PC-9 (cell line): ENCODE measurements at regions not wholly inside any gene's neighbourhood (a gene's known extent, or its start where the extent isn't known, plus 50 kb on each side); places are given as distances from the start of the nearest gene placed in this dataset.

Source experiments
- BruUV-seq: library from RNA; stranded (reverse); fragments of 400-500 nt; replicated peaks from 2 replicates; lab custom pipeline; 2021; lab: Mats Ljungman, UMichigan
- CTCF ChIA-PET: fragments of 300-600 bp; sonication (Branson Sonifier 250); formaldehyde crosslinking; loops from one replicate; lab custom pipeline; 2022; ENCODE audit warnings: antibody characterized with exemption; lab: Charles Lee
- POLR2A ChIA-PET: fragments of 300-600 bp; sonication (Branson Sonifier 250); formaldehyde crosslinking; loops from one replicate; lab custom pipeline; 2022; ENCODE audit warnings: antibody characterized with exemption; ENCODE audit not compliant: unreplicated experiment; lab: Charles Lee
- DNase-seq, 2 experiments: peaks; one replicate each; pipeline versions ENCODE4 v3.0.0 to v3.0.0-alpha.2; 2015 to 2022; ENCODE audit warnings: mixed read lengths in 1 of 2
- H2AFZ ChIP-seq: fragments of 200-600 bp; sonication (generic); 2 replicates; pipeline ENCODE4 v1.8.1; 2017; ENCODE audit warnings: antibody characterized with exemption
- H3F3A ChIP-seq: fragments of 200-600 bp; sonication (generic); 2 replicates; pipeline ENCODE4 v1.8.1; 2017; ENCODE audit warnings: antibody characterized with exemption, mild to moderate bottlenecking, low read depth; ENCODE audit not compliant: insufficient read depth
- H3K27ac ChIP-seq: fragments of 200-600 bp; sonication (generic); 2 replicates; pipeline ENCODE4 v1.6.1; 2016; ENCODE audit warnings: mixed run types
- H3K27me3 ChIP-seq: fragments of 200-600 bp; sonication (generic); 2 replicates; pipeline ENCODE4 v1.6.1; 2016; ENCODE audit warnings: low read depth, mixed run types; ENCODE audit not compliant: insufficient read depth
- H3K36me3 ChIP-seq: fragments of 200-600 bp; sonication (generic); 2 replicates; pipeline ENCODE4 v1.6.1; 2016; ENCODE audit warnings: low read depth, mixed run types
- H3K4me1 ChIP-seq: fragments of 200-600 bp; sonication (generic); replicated peaks from 2 replicates; pipeline ENCODE4 v1.6.1; 2016; ENCODE audit warnings: mixed run types; ENCODE audit not compliant: insufficient read depth
- H3K4me2 ChIP-seq: fragments of 200-600 bp; sonication (generic); 2 replicates; pipeline ENCODE4 v1.6.1; 2017; ENCODE audit warnings: mixed run types
- H3K4me3 ChIP-seq: fragments of 200-600 bp; sonication (generic); 2 replicates; pipeline ENCODE4 v1.6.1; 2016; ENCODE audit warnings: mixed run types
- H3K79me2 ChIP-seq: fragments of 200-600 bp; sonication (generic); 2 replicates; pipeline ENCODE4 v1.6.1; 2017; ENCODE audit warnings: low read depth, mixed run types
- H3K9me2 ChIP-seq: fragments of 200-600 bp; sonication (generic); 2 replicates; pipeline ENCODE4 v1.8.1; 2017; ENCODE audit warnings: mild to moderate bottlenecking; ENCODE audit not compliant: insufficient read depth
- H3K9me3 ChIP-seq: fragments of 200-600 bp; sonication (generic); 2 replicates; pipeline ENCODE4 v1.8.1; 2016; ENCODE audit warnings: low read depth; ENCODE audit not compliant: insufficient read depth
- H4K20me1 ChIP-seq: fragments of 200-600 bp; sonication (generic); 2 replicates; pipeline ENCODE4 v1.8.1; 2017; ENCODE audit not compliant: insufficient read depth
- EZH2 ChIP-seq: fragments of 200-600 bp; sonication (generic); IDR thresholded peaks from 2 replicates; pipeline ENCODE4 v1.8.0; 2017; ENCODE audit warnings: antibody characterized with exemption, low read depth
- intact Hi-C: fragments of 100-400 bp; cut with micrococcal nuclease; formaldehyde crosslinking; loops from one replicate; pipeline ENCODE4 v1.10.0; 2022; ENCODE audit not compliant: unreplicated experiment
- TF ChIP-seq, protein P1 (sequence below): fragments of 200-600 bp; sonication (generic); conservative IDR thresholded peaks from 2 replicates; pipeline ENCODE4 v1.6.1; 2017; ENCODE audit warnings: mixed run types, antibody characterized with exemption, mild to moderate bottlenecking, moderate library complexity

DNA sequence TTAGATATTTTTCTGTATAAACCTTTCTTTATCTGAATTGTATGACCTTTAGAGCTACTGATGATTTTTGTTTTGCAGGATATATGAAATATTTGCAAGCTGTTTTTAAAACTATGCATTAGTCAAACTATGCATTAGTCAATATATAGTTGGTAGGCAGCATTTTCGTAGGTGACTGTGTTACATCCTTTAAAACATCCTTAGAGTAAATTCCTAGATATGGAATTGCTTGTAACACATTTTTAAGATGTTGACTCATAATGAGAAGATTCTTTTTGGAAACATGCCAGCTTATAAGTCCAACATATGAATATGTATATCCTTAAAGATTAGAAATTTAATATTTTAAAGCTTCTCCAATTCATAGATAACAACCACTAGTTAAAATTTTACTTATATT, 1768.5 kb downstream of the PCDH7 start:
- ChIA-PET CTCF (no interaction called here), POLR2A (no interaction called here)
- no peak for DNase-seq
- Histone ChIP-seq H3K4me3 (no peak overlapping the region), H3K9me3 (no peaks in the 10 kb centered on the region), H3K79me2 (no peaks in the 10 kb centered on the region), H3K9me2 (no peaks in the 10 kb centered on the region), H4K20me1 (no peaks in the 10 kb centered on the region), H3K36me3 (no peaks in the 10 kb centered on the region), H2AFZ (no peak overlapping the region), H3K27me3 (no peaks in the 10 kb centered on the region), H3K4me2 (no peak overlapping the region), H3K27ac (no peak overlapping the region), H3F3A (no peaks in the 10 kb centered on the region), H3K4me1 (no peaks in the 10 kb centered on the region)
- no peak for TF ChIP-seq EZH2
- TF ChIP-seq, protein P1, sequence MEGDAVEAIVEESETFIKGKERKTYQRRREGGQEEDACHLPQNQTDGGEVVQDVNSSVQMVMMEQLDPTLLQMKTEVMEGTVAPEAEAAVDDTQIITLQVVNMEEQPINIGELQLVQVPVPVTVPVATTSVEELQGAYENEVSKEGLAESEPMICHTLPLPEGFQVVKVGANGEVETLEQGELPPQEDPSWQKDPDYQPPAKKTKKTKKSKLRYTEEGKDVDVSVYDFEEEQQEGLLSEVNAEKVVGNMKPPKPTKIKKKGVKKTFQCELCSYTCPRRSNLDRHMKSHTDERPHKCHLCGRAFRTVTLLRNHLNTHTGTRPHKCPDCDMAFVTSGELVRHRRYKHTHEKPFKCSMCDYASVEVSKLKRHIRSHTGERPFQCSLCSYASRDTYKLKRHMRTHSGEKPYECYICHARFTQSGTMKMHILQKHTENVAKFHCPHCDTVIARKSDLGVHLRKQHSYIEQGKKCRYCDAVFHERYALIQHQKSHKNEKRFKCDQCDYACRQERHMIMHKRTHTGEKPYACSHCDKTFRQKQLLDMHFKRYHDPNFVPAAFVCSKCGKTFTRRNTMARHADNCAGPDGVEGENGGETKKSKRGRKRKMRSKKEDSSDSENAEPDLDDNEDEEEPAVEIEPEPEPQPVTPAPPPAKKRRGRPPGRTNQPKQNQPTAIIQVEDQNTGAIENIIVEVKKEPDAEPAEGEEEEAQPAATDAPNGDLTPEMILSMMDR, result no peak
- intact Hi-C loops, result no loop called here
- no TSS peak for BruUV-seq

DNA sequence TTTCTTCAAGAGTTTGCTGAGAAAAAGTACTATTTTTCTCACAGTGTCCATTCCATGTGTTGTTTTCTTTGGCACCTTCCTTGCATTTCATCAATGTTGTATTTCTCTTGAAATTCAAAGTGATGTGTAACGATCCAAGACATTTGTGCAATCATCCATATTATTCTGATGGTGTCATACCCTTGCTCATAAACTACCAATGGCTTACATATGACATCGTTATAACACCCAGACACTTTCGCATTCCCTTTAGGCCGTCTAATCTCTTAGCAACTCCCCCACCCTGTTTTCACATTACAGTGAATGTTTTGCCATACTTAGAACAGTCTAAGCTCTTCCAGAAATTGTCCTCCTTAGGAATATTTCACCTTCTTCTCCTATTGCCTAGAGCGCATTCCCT, 1779.0 kb downstream of the PCDH7 start:
- no peaks in the 10 kb centered on the region for H3K4me1 ChIP-seq
- no peaks in the 10 kb centered on the region for H3K9me3 ChIP-seq
- no peaks in the 10 kb centered on the region for H3K27me3 ChIP-seq
- H3F3A ChIP-seq, result no peaks in the 10 kb centered on the region
- H3K79me2 ChIP-seq, result no peaks in the 10 kb centered on the region
- no peak overlapping the region for H3K27ac ChIP-seq
- no peak overlapping the region for H3K4me2 ChIP-seq
- H3K36me3 ChIP-seq, result no peaks in the 10 kb centered on the region
- no peaks in the 10 kb centered on the region for H4K20me1 ChIP-seq
- intact Hi-C loops, result no loop called here
- CTCF ChIA-PET, result no interaction called here
- H3K4me3 ChIP-seq, result no peak overlapping the region
- H3K9me2 ChIP-seq, result no peaks in the 10 kb centered on the region
- DNase-seq, result no peak
- BruUV-seq, result no TSS peak
- POLR2A ChIA-PET, result no interaction called here
- H2AFZ ChIP-seq, result no peak overlapping the region; the same call in 1 of the 2 replicates
- TF ChIP-seq, protein P1, result no peak
- TF ChIP-seq EZH2, result no peak

DNA sequence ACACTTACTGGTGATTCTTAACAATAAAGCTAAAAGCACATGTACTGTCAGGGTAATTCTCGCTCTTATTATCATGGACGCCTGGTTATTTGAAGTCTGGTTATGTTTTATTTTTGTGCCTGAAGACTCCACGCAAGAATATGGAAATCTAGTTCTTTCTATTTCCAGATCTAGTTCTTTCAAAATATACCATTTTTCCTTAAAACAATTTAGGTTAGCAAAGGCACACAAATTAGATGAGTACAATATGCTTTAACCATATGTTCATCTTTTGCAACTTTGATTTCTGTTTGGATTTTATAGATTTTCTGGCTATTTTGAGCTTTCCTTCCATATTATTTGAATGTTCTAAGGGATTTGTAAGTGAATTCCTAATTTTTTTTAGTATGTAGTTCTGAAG, 1783.1 kb downstream of the PCDH7 start:
- Histone ChIP-seq H3K36me3 (no peaks in the 10 kb centered on the region), H3K27ac (no peak overlapping the region), H3K4me3 (no peak overlapping the region), H3K4me1 (no peaks in the 10 kb centered on the region), H3K4me2 (no peak overlapping the region), H3K27me3 (no peaks in the 10 kb centered on the region), H3K79me2 (no peaks in the 10 kb centered on the region), H4K20me1 (no peaks in the 10 kb centered on the region), H3K9me3 (no peaks in the 10 kb centered on the region), H3F3A (no peaks in the 10 kb centered on the region), H2AFZ (no peak overlapping the region), H3K9me2 (no peaks in the 10 kb centered on the region)
- no peak for DNase-seq
- POLR2A ChIA-PET, result no interaction called here
- intact Hi-C loops, result no loop called here
- CTCF ChIA-PET, result no interaction called here
- no peak for TF ChIP-seq EZH2
- TF ChIP-seq, protein P1, result no peak
- no TSS peak for BruUV-seq
